MCF 10A (cell line): ENCODE measurements at regions not wholly inside any gene's neighbourhood (a gene's known extent, or its start where the extent isn't known, plus 50 kb on each side); places are given as distances from the start of the nearest gene placed in this dataset.

Source experiments
- BruUV-seq: library from RNA; stranded (reverse); fragments of 400-500 nt; replicated peaks from 2 replicates; lab custom pipeline; 2021; lab: Mats Ljungman, UMichigan
- CTCF ChIA-PET: fragments of 300-600 bp; sonication (Branson Sonifier 250); formaldehyde crosslinking; extraction: SDS; loops from one replicate; lab custom pipeline; 2021; ENCODE audit warnings: antibody characterized with exemption, inconsistent platforms; lab: Yijun Ruan, JAX
- POLR2A ChIA-PET: fragments of 300-600, 350-650 bp; sonication (Branson Sonifier 250); formaldehyde crosslinking; extraction: SDS; loops from one replicate; lab custom pipeline; 2020; ENCODE audit warnings: antibody characterized with exemption, inconsistent platforms; lab: Yijun Ruan, JAX
- DNase-seq: peaks from one replicate; pipeline ENCODE4 v3.0.0-alpha.2; 2018; ENCODE audit not compliant: unreplicated experiment
- H3K27ac Mint-ChIP-seq: one replicate; pipeline ENCODE4 v1.8.0; 2022; ENCODE audit warnings: mild to moderate bottlenecking, low read depth, mixed read lengths; ENCODE audit not compliant: unreplicated experiment
- H3K27me3 Mint-ChIP-seq: one replicate; pipeline ENCODE4 v1.8.0; 2022; ENCODE audit warnings: mixed read lengths; ENCODE audit not compliant: insufficient read depth, unreplicated experiment
- H3K36me3 Mint-ChIP-seq: one replicate; pipeline ENCODE4 v1.8.0; 2022; ENCODE audit warnings: mild to moderate bottlenecking, moderate library complexity, mixed read lengths; ENCODE audit not compliant: insufficient read depth, unreplicated experiment
- H3K4me1 Mint-ChIP-seq: one replicate; pipeline ENCODE4 v1.8.0; 2022; ENCODE audit warnings: mixed read lengths; ENCODE audit not compliant: insufficient read depth, unreplicated experiment
- H3K4me3 Mint-ChIP-seq: one replicate; pipeline ENCODE4 v1.8.0; 2022; ENCODE audit warnings: mild to moderate bottlenecking, moderate library complexity, mixed read lengths; ENCODE audit not compliant: unreplicated experiment
- H3K9me3 Mint-ChIP-seq: one replicate; pipeline ENCODE4 v1.8.0; 2022; ENCODE audit warnings: mixed read lengths; ENCODE audit not compliant: unreplicated experiment
- intact Hi-C: fragments of 100-400 bp; cut with micrococcal nuclease; formaldehyde crosslinking; loops from 2 replicates; pipeline ENCODE4 v1.14.1; 2022
- TF ChIP-seq, protein P1 (sequence below): fragments of 200-600 bp; IDR thresholded peaks from one replicate; pipeline ENCODE4 v1.8.0; 2022; ENCODE audit warnings: antibody characterized with exemption, mild to moderate bottlenecking; ENCODE audit not compliant: unreplicated experiment

DNA sequence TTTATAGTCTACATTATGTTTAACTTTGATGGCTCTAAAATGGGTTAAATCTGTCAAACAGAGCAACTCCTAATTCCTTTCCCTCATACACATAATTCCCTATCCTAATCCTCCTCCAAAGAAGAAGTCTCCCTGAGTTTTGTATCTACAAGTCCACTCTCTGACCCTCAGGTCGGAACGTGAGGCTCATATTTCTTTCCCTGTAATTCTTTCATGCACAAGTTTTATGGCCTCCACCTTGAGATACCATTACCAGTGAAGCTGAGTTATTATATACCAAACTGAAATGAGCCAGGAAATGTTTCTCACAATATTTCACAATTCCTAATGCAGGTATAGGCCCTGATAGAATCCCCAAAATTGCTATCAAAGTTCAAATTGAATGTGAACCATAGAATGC is 106.4 kb downstream of the CASP12 start:
- intact Hi-C loops = no loop called here

DNA sequence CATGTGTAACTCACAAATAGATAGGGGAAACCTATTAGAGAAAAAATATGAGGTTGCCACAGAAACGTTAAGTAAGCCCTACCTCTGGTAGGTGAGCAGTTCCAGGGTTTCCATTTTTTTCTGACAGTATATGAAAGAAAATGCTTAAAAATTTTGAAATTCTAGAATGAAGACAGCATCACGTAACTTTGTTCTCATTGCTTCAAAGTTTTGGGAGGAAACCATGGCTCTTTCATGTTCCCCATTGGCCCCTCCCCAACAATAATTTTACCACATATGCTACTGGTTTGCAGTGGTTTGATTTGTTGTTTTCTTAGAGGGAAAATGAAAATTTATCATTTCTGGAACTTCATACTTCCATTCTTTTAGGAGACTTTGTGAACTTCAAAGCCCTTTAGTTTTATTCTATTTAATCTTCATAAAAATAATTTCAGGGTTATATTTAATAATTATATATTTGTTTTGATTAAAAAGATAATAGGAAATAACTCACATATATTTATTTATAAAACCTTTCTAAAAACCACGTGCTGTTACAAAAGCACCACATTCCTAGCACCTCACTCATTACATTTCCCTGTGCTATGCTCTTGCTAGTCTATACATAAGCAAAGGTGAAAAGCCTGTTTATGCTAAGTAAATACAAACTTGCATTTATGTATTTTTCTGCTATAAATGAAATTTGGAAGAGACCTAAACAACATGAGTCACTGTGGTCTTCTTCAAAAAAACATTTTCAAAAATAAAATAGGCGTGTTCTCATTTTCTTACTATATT is 113.4 kb downstream of the CASP12 start:
- H3K27me3 Mint-ChIP-seq = no peaks in the 10 kb centered on the region
- no peaks in the 10 kb centered on the region for H3K4me1 Mint-ChIP-seq
- TF ChIP-seq, protein P1, sequence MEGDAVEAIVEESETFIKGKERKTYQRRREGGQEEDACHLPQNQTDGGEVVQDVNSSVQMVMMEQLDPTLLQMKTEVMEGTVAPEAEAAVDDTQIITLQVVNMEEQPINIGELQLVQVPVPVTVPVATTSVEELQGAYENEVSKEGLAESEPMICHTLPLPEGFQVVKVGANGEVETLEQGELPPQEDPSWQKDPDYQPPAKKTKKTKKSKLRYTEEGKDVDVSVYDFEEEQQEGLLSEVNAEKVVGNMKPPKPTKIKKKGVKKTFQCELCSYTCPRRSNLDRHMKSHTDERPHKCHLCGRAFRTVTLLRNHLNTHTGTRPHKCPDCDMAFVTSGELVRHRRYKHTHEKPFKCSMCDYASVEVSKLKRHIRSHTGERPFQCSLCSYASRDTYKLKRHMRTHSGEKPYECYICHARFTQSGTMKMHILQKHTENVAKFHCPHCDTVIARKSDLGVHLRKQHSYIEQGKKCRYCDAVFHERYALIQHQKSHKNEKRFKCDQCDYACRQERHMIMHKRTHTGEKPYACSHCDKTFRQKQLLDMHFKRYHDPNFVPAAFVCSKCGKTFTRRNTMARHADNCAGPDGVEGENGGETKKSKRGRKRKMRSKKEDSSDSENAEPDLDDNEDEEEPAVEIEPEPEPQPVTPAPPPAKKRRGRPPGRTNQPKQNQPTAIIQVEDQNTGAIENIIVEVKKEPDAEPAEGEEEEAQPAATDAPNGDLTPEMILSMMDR = no peak
- H3K9me3 Mint-ChIP-seq = peaks cover 8% of the 10 kb centered on the region
- intact Hi-C loops = no loop called here
- no peak overlapping the region for H3K27ac Mint-ChIP-seq
- DNase-seq = no peak
- H3K36me3 Mint-ChIP-seq = no peaks in the 10 kb centered on the region
- no peak overlapping the region for H3K4me3 Mint-ChIP-seq
- no TSS peak for BruUV-seq
- CTCF ChIA-PET = no interaction called here
- POLR2A ChIA-PET = no interaction called here

More for the DNA sequence above, 106.4 kb downstream of the CASP12 start:
- DNase-seq = no peak
- Mint-ChIP-seq H3K4me1 (no peaks in the 10 kb centered on the region), H3K27ac (no peak overlapping the region), H3K36me3 (no peaks in the 10 kb centered on the region), H3K27me3 (no peaks in the 10 kb centered on the region), H3K4me3 (no peak overlapping the region), H3K9me3 (no peaks in the 10 kb centered on the region)
- ChIA-PET CTCF (no interaction called here), POLR2A (no interaction called here)
- TF ChIP-seq, protein P1 = no peak
- BruUV-seq = no TSS peak

DNA sequence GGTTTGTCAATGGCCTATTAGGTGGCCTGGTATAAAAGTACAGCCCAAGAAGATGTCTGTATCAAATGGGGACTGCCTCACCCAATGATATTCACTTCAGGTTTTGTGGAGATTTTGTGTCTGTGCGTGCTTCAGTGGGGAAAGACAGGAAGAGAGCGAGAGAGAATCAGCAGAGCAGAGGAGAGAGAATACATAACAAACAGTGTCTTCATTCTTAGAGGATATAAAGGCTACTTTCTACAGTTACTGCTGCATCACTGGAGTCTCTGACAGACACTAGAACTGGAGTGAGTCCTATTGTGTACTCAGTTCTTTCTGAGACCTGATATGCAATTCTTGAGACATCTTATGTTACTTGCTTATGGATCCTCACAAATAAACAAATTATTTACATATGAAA is 115.0 kb downstream of the CASP12 start:
- no peaks in the 10 kb centered on the region for H3K27me3 Mint-ChIP-seq
- H3K4me1 Mint-ChIP-seq = no peaks in the 10 kb centered on the region
- H3K4me3 Mint-ChIP-seq = no peak overlapping the region
- TF ChIP-seq, protein P1 = no peak
- POLR2A ChIA-PET = interaction anchor here (0.7 kb wide), 1 partner anchor 10 kb away, joined by 3 read pairs; no protein-coding TSS in a partner anchor
- H3K27ac Mint-ChIP-seq = no peak overlapping the region
- H3K9me3 Mint-ChIP-seq = peaks cover 8% of the 10 kb centered on the region
- no peaks in the 10 kb centered on the region for H3K36me3 Mint-ChIP-seq
- no TSS peak for BruUV-seq
- DNase-seq = no peak
- intact Hi-C loops = no loop called here
- CTCF ChIA-PET = no interaction called here

DNA sequence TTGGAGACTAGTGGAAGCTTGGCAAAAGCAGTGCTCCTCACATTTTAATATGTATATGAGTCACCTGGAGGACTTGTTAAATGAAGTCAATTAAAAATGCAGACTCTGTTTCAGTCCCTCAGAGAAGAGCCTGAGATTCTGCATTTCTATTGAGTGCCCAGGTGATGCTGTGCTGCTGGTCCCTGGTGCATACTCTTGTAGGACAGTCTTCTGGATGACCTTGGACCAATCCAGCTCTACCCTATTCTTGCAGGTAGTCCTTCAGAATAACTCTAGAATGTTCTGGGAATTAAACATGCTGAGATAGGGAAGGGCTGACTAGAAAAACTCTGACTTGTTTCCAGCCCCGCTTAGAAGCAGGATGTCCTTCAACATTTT is 115.9 kb downstream of the CASP12 start:
- POLR2A ChIA-PET = no interaction called here
- intact Hi-C loops = no loop called here
- TF ChIP-seq, protein P1 = no peak
- CTCF ChIA-PET = no interaction called here
- Mint-ChIP-seq H3K9me3 (peaks cover 8% of the 10 kb centered on the region), H3K4me3 (no peak overlapping the region), H3K36me3 (no peaks in the 10 kb centered on the region), H3K27me3 (no peaks in the 10 kb centered on the region), H3K27ac (no peak overlapping the region), H3K4me1 (no peaks in the 10 kb centered on the region)
- no peak for DNase-seq
- no TSS peak for BruUV-seq
